ENCODE measurements at regions not wholly inside any gene's neighbourhood (a gene's known extent, or its start where the extent isn't known, plus 50 kb on each side); places are given as distances from the start of the nearest gene placed in this dataset.

DNA sequence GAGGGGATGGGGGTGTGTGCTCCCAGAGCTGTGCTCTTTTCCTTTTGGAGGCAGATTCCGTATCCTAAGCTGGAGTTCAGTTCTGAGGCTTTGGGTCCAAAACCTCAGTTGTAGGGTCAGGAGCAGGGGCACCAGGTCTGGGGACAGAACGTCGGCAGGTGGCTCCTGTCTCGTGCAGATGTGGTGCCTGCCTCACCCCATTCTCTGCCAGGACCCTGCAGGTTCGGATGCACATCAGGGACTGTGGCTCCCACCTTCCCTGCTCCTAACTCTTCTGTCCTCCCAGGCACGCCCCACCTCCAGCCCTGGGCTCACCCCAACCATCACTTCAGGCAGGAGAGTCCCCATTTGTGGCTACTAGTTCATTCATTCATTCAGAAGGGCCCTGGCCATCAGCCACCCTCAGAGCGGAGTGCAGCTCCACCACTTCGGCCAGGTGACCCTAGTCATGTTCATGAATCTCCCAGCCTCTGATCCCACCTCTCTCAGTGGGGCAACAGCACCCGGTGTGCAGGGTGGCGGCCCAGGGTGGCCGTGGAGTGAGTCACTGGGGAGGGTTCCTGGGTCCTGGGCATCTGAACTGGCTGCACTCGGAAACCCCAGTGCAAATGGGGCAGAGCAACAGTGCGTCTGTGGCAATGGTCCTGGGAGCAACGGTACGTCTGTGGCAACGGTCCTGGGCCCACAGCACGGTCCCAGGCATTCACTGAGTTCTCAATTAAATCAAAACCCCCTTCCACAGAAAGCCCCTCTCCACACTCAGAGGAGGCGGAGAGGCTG lies 100.8 kb upstream of the FAM20C start:
- no peak overlapping the region for H3K4me3 ChIP-seq (ENCODE audit: control insufficient read depth, low read depth, low read length)
- no peak for DNase-seq (ENCODE audit: low read depth)
- TF ChIP-seq, protein P1, sequence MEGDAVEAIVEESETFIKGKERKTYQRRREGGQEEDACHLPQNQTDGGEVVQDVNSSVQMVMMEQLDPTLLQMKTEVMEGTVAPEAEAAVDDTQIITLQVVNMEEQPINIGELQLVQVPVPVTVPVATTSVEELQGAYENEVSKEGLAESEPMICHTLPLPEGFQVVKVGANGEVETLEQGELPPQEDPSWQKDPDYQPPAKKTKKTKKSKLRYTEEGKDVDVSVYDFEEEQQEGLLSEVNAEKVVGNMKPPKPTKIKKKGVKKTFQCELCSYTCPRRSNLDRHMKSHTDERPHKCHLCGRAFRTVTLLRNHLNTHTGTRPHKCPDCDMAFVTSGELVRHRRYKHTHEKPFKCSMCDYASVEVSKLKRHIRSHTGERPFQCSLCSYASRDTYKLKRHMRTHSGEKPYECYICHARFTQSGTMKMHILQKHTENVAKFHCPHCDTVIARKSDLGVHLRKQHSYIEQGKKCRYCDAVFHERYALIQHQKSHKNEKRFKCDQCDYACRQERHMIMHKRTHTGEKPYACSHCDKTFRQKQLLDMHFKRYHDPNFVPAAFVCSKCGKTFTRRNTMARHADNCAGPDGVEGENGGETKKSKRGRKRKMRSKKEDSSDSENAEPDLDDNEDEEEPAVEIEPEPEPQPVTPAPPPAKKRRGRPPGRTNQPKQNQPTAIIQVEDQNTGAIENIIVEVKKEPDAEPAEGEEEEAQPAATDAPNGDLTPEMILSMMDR (conservative IDR thresholded peaks at IDR 0.05; ENCODE audit: control insufficient read depth, insufficient read depth, low read depth, low read length): no peak

DNA sequence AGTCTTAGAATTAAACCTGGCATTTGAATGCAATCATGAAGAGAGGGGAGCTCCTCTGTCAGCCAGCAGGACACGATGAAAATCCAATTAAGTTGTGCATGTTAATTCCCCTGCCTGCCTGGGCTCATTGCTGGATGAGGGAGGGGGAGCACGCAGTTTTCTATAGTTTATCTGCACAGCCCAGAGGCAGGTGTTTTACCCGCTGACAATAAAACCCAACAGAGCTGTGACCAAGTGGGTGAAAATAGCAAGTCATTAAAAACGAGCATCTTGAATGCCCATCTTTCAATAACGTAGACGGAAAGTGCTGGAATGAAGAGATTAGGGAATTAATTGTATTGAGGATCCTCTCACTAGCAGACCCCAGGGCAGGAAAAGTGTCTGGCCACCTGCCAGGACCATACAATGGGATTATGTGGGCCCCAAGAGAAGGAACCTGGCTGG lies 100.1 kb upstream of the FAM20C start:
- no peak for DNase-seq (ENCODE audit: low read depth)
- H3K4me3 ChIP-seq (ENCODE audit: control insufficient read depth, low read depth, low read length): no peak overlapping the region
- TF ChIP-seq, protein P1 (conservative IDR thresholded peaks at IDR 0.05; ENCODE audit: control insufficient read depth, insufficient read depth, low read depth, low read length): no peak

DNA sequence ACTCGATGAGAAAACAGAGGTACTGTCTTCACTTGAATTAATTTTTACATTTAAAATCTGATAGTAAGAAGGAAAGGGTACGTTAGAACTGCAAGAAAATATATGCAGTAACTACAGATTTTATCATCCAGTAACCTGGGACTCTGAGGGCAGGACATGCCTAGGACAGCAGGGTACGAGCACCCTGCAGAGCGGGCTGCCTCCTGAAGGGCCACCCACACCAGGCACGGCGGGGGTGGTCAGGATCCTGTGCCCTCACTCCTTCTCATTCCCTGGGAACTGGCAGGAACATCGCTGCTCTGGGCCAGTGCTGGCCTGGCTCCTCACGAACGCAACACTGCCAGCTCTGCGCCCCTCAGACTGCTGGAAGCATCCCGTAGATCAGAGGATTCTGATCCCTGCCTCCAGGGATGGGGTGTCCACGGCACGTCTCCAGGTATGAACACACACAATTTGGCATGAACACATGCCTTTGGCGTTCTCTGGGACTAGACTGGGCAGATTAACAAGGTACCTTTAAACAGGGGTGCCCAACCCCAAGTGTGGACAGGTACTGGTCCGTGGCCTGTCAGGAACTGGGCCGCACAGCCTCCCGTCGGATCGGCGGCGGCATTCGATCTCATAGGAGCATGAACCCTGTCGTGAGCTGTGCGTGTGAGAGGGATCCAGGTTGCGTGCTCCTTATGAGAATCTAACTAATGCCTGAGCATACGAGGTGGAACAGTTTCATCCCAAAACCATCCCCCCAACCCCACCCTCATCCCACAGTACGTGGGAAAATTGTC lies 99.3 kb upstream of the FAM20C start:
- DNase-seq (ENCODE audit: low read depth): no peak
- TF ChIP-seq, protein P1 (conservative IDR thresholded peaks at IDR 0.05; ENCODE audit: control insufficient read depth, insufficient read depth, low read depth, low read length): no peak
- no peak overlapping the region for H3K4me3 ChIP-seq (ENCODE audit: control insufficient read depth, low read depth, low read length)

GRCh38 chr7:94251-94801 lies 98.0 kb upstream of the FAM20C start:
- DNase-seq (ENCODE audit: low read depth): no peak
- TF ChIP-seq, protein P1 (conservative IDR thresholded peaks at IDR 0.05; ENCODE audit: control insufficient read depth, insufficient read depth, low read depth, low read length): no peak

GRCh38 chr7:95180-95862 lies 97.0 kb upstream of the FAM20C start:
- no peak overlapping the region for H3K4me3 ChIP-seq (ENCODE audit: control insufficient read depth, low read depth, low read length)
- peak; percentile 88 for DNase-seq (ENCODE audit: low read depth)
- TF ChIP-seq, protein P1 (conservative IDR thresholded peaks at IDR 0.05; ENCODE audit: control insufficient read depth, insufficient read depth, low read depth, low read length): no peak

More at GRCh38 chr7:94251-94801, 98.0 kb upstream of the FAM20C start:
- H3K4me3 ChIP-seq (ENCODE audit: control insufficient read depth, low read depth, low read length): no peak overlapping the region

- DNase-seq (ENCODE audit: low read depth): no peak
- TF ChIP-seq, protein P1 (conservative IDR thresholded peaks at IDR 0.05; ENCODE audit: control insufficient read depth, insufficient read depth, low read depth, low read length): no peak
- H3K4me3 ChIP-seq (ENCODE audit: control insufficient read depth, low read depth, low read length): no peak overlapping the region
Observed at GRCh38 chr7:95863-96260, 96.5 kb upstream of the FAM20C start.

All from fibroblast of mammary gland (primary cell).